ENCODE measurements at regions not wholly inside any gene's neighbourhood (a gene's known extent, or its start where the extent isn't known, plus 50 kb on each side); places are given as distances from the start of the nearest gene placed in this dataset.

GRCh38 chr6:74690365-74690764 is 515.5 kb downstream of the COL12A1 start:
- no peak overlapping the region for H3K4me3 ChIP-seq
- DNase-seq (no peak), ATAC-seq (no peak)
- intact Hi-C loops (cut with DNase I) = no loop called here
- no peaks in the 10 kb centered on the region for H3K9me3 ChIP-seq
- no peak overlapping the region for H3K27ac ChIP-seq
- no peak for TF ChIP-seq CTCF (IDR thresholded peaks at IDR 0.05)
- no peaks in the 10 kb centered on the region for H3K4me1 ChIP-seq
- H3K36me3 ChIP-seq = no peaks in the 10 kb centered on the region
- no peaks in the 10 kb centered on the region for H3K27me3 ChIP-seq (ENCODE audit: low read depth)

GRCh38 chr6:74689601-74690000 is 516.3 kb downstream of the COL12A1 start:
- H3K27me3 ChIP-seq (ENCODE audit: low read depth) = no peaks in the 10 kb centered on the region
- H3K9me3 ChIP-seq = no peaks in the 10 kb centered on the region
- no peak for DNase-seq
- H3K4me3 ChIP-seq = no peak overlapping the region
- no peak for ATAC-seq
- no peaks in the 10 kb centered on the region for H3K36me3 ChIP-seq
- no peak for TF ChIP-seq CTCF (IDR thresholded peaks at IDR 0.05)
- H3K4me1 ChIP-seq = no peaks in the 10 kb centered on the region
- intact Hi-C loops (cut with DNase I) = no loop called here
- no peak overlapping the region for H3K27ac ChIP-seq

GRCh38 chr6:74677463-74677862 is 528.4 kb downstream of the COL12A1 start:
- intact Hi-C loops (cut with DNase I) = no loop called here
- DNase-seq (no peak), ATAC-seq (no peak)
- H3K4me3 ChIP-seq = no peak overlapping the region
- H3K27me3 ChIP-seq (ENCODE audit: low read depth) = no peaks in the 10 kb centered on the region
- no peaks in the 10 kb centered on the region for H3K9me3 ChIP-seq
- no peak overlapping the region for H3K27ac ChIP-seq
- H3K36me3 ChIP-seq = no peaks in the 10 kb centered on the region
- H3K4me1 ChIP-seq = no peaks in the 10 kb centered on the region
- TF ChIP-seq CTCF (IDR thresholded peaks at IDR 0.05) = no peak

- DNase-seq = no peak
- Histone ChIP-seq H3K36me3 (no peaks in the 10 kb centered on the region), H3K27me3 (ENCODE audit: low read depth) (no peaks in the 10 kb centered on the region), H3K4me1 (no peaks in the 10 kb centered on the region), H3K9me3 (no peaks in the 10 kb centered on the region), H3K27ac (no peak overlapping the region), H3K4me3 (no peak overlapping the region)
- ATAC-seq = no peak
- TF ChIP-seq CTCF (IDR thresholded peaks at IDR 0.05) = no peak
- intact Hi-C loops (cut with DNase I) = no loop called here
Measured at GRCh38 chr6:74676906-74677305, 528.9 kb downstream of the COL12A1 start.

GRCh38 chr6:74674377-74674776 is 531.5 kb downstream of the COL12A1 start:
- no peak for TF ChIP-seq CTCF (IDR thresholded peaks at IDR 0.05)
- Histone ChIP-seq H3K4me3 (no peak overlapping the region), H3K27ac (no peak overlapping the region), H3K9me3 (peaks cover 3% of the 10 kb centered on the region), H3K27me3 (ENCODE audit: low read depth) (no peaks in the 10 kb centered on the region), H3K36me3 (no peaks in the 10 kb centered on the region), H3K4me1 (no peaks in the 10 kb centered on the region)
- ATAC-seq (no peak), DNase-seq (no peak)
- intact Hi-C loops (cut with DNase I) = no loop called here

GRCh38 chr6:74671558-74672025 is 534.3 kb downstream of the COL12A1 start:
- H3K4me3 ChIP-seq = no peak overlapping the region
- H3K9me3 ChIP-seq = peaks cover 3% of the 10 kb centered on the region
- no peaks in the 10 kb centered on the region for H3K4me1 ChIP-seq
- TF ChIP-seq CTCF (IDR thresholded peaks at IDR 0.05) = no peak
- ATAC-seq (no peak), DNase-seq (no peak)
- no peaks in the 10 kb centered on the region for H3K27me3 ChIP-seq (ENCODE audit: low read depth)
- intact Hi-C loops (cut with DNase I) = no loop called here
- H3K27ac ChIP-seq = no peak overlapping the region
- no peaks in the 10 kb centered on the region for H3K36me3 ChIP-seq
